Ovary (tissue), 3 donors: ENCODE measurements at regions not wholly inside any gene's neighbourhood (a gene's known extent, or its start where the extent isn't known, plus 50 kb on each side); places are given as distances from the start of the nearest gene placed in this dataset.

ENCODE experiments used
- CTCF ChIP-seq, 3 donors: fragments of 450-650 bp in 2 of 3; fragments of 200-600 bp in 1 of 3; IDR thresholded peaks; one replicate each; pipeline versions ENCODE4 v1.5.1 to v1.8.0; 2016 to 2022; ENCODE audit warnings: antibody characterized with exemption in 3 of 3, mild to moderate bottlenecking in 1 of 3
- EP300 ChIP-seq: sonication (generic); formaldehyde crosslinking; IDR thresholded peaks from one replicate; pipeline ENCODE4 v1.6.1; 2017; ENCODE audit warnings: antibody characterized with exemption
- POLR2A ChIP-seq: fragments of 450-650 bp; IDR thresholded peaks from one replicate; pipeline ENCODE4 v1.6.1; 2017; ENCODE audit warnings: antibody characterized with exemption, mild to moderate bottlenecking, moderate library complexity
- donor health status: DM: no; HTN: no; CAD: no.

DNA sequence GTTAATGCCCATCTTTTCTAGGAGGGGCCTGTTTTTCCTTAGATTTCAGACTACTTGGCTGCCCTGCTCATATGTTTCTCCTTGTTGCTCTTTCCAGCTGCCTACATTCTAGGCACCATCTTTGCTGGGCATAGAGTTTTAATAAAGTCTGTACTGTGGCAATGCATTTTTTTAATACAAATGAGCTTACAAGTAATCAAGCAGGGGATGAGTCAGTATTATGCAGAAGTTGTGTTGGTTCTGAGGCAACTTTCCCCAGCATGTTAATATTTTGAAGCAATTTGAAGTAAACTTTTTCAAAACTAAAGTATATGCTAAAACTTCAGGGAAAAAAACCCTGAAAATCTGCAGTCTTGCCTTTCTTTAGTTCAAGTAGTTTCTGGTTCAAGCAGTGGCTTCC, 372.0 kb upstream of the GATB start:
- TF ChIP-seq POLR2A: no peak
- TF ChIP-seq CTCF (IDR thresholded peaks at IDR 0.05): no peak
- TF ChIP-seq EP300: no peak
